HCT116 (cell line): ENCODE measurements at regions not wholly inside any gene's neighbourhood (a gene's known extent, or its start where the extent isn't known, plus 50 kb on each side); places are given as distances from the start of the nearest gene placed in this dataset.

ENCODE experiments used
- ATAC-seq: fragments of 200-7000 bp; cut with Tn5 transposase; 2 replicates; pipeline ENCODE4 v1.9.1; 2020; ENCODE audit warnings: mild to moderate bottlenecking, moderate library complexity
- BruUV-seq: library from RNA; stranded (reverse); fragments of 400-500 nt; replicated peaks from 2 replicates; lab custom pipeline; 2021; lab: Mats Ljungman, UMichigan
- CTCF ChIA-PET: fragments of 300-600 bp; sonication (Branson Sonifier 250); formaldehyde crosslinking; loops from one replicate; lab custom pipeline; 2021; ENCODE audit warnings: antibody characterized with exemption; lab: Charles Lee
- POLR2A ChIA-PET: fragments of 300-600, 350-600 bp; sonication (Branson Sonifier 250); formaldehyde crosslinking; loops from one replicate; lab custom pipeline; 2021; ENCODE audit warnings: antibody characterized with exemption; lab: Charles Lee
- RAD21 ChIA-PET, 2 experiments: fragments of 300-600 bp; sonication (Branson Sonifier 250); formaldehyde crosslinking; loops; one replicate each; lab custom pipeline; 2023; ENCODE audit warnings: low total read pairs in 2 of 2; ENCODE audit not compliant: uncharacterized antibody in 2 of 2, unreplicated experiment in 2 of 2, low non-redundant PET in 1 of 2; lab: Charles Lee
- DNase-seq: peaks from one replicate; pipeline ENCODE4 v3.0.0-alpha.2; 2010; ENCODE audit warnings: low read depth, low spot score
- H2AFZ ChIP-seq: fragments of 200-600 bp; shearing (Covaris generic), sonication (generic); 2 replicates; pipeline ENCODE4 v1.6.1; 2017; ENCODE audit warnings: low read depth, mixed run types, mixed read lengths, antibody characterized with exemption, low read length; ENCODE audit not compliant: poor library complexity, severe bottlenecking
- H3K27ac ChIP-seq: 2 replicates; pipeline ENCODE4 v1.5.1; 2012; ENCODE audit warnings: low read depth, low read length
- H3K27me3 ChIP-seq: fragments of 200-600 bp; sonication (generic); 2 replicates; pipeline ENCODE4 v1.6.1; 2016; ENCODE audit warnings: mixed run types, low read length, mixed read lengths; ENCODE audit not compliant: insufficient read depth
- H3K36me3 ChIP-seq, 2 experiments: fragments of 200-500 bp in 1 of 2; fragments of 200-600 bp in 1 of 2; sonication (Bioruptor generic) in 1 of 2; sonication (generic) in 1 of 2; 2 replicates each; pipeline versions ENCODE4 v1.5.1 to v1.6.1; 2014 to 2016; ENCODE audit warnings: low read length in 2 of 2, inconsistent platforms in 1 of 2, mixed read lengths in 1 of 2, mixed run types in 1 of 2; ENCODE audit not compliant: insufficient read depth in 2 of 2, control insufficient read depth in 1 of 2
- H3K4me1 ChIP-seq, 2 experiments: fragments of 200-600 bp in 1 of 2; sonication (generic) in 1 of 2; 2 replicates each; pipeline versions ENCODE4 v1.5.1 to v1.6.1; 2012 to 2017; ENCODE audit warnings: low read length in 2 of 2, inconsistent platforms in 1 of 2, mild to moderate bottlenecking in 1 of 2, mixed read lengths in 1 of 2, mixed run types in 1 of 2, moderate library complexity in 1 of 2; ENCODE audit not compliant: insufficient read depth in 2 of 2, control insufficient read depth in 1 of 2
- H3K4me2 ChIP-seq: fragments of 200-600 bp; sonication (generic); 2 replicates; pipeline ENCODE4 v1.6.1; 2017; ENCODE audit warnings: mixed run types, low read length, mixed read lengths
- H3K4me3 ChIP-seq, 2 experiments: fragments of 200-600 bp in 1 of 2; sonication (generic) in 1 of 2; replicated peaks in 1 of 2; 2 replicates each; pipeline ENCODE4 v1.5.1; 2011 to 2016; ENCODE audit warnings: low read length in 2 of 2, control low read depth in 1 of 2, low read depth in 1 of 2, mild to moderate bottlenecking in 1 of 2, mixed read lengths in 1 of 2, mixed run types in 1 of 2
- H3K79me2 ChIP-seq: fragments of 200-600 bp; sonication (generic); 2 replicates; pipeline ENCODE4 v1.6.1; 2017; ENCODE audit warnings: mild to moderate bottlenecking, mixed run types, low read length, moderate library complexity, mixed read lengths; ENCODE audit not compliant: insufficient read depth
- H3K9ac ChIP-seq: fragments of 200-600 bp; sonication (generic); 2 replicates; pipeline ENCODE4 v1.6.1; 2016; ENCODE audit warnings: low read length, mixed read lengths
- H3K9me2 ChIP-seq: fragments of 200-600 bp; sonication (generic), shearing (Covaris generic); 2 replicates; pipeline ENCODE4 v1.6.1; 2017; ENCODE audit warnings: mixed run types, mild to moderate bottlenecking, moderate library complexity; ENCODE audit not compliant: insufficient read depth
- H3K9me3 ChIP-seq, 2 experiments: fragments of 200-500 bp in 1 of 2; fragments of 200-600 bp in 1 of 2; sonication (Bioruptor generic) in 1 of 2; sonication (generic) in 1 of 2; 2 replicates each; pipeline ENCODE4 v1.6.1; 2014 to 2017; ENCODE audit warnings: low read length in 2 of 2, mixed read lengths in 2 of 2, inconsistent platforms in 1 of 2, low read depth in 1 of 2, mild to moderate bottlenecking in 1 of 2, mixed run types in 1 of 2, moderate library complexity in 1 of 2; ENCODE audit not compliant: control insufficient read depth in 1 of 2, insufficient read depth in 1 of 2
- H4K20me1 ChIP-seq: fragments of 200-600 bp; sonication (generic), shearing (Covaris generic); 2 replicates; pipeline ENCODE4 v1.6.1; 2017; ENCODE audit warnings: mixed run types, mild to moderate bottlenecking, moderate library complexity; ENCODE audit not compliant: insufficient read depth
- CBX3 ChIP-seq: IDR thresholded peaks from 2 replicates; pipeline ENCODE4 v1.6.1; 2012; ENCODE audit warnings: low read depth
- CTCF ChIP-seq, 3 experiments: fragments of 200-600 bp in 1 of 3; sonication (generic) in 1 of 3; IDR thresholded peaks in 2 of 3; conservative IDR thresholded peaks in 1 of 3; 2 replicates each; pipeline ENCODE4 v1.5.1; 2012 to 2017; ENCODE audit warnings: low read depth in 2 of 3, low read length in 2 of 3, antibody characterized with exemption in 1 of 3, borderline replicate concordance in 1 of 3, control low read depth in 1 of 3, mild to moderate bottlenecking in 1 of 3, mixed read lengths in 1 of 3, mixed run types in 1 of 3, moderate library complexity in 1 of 3; ENCODE audit not compliant: insufficient read depth in 1 of 3
- EGR1 ChIP-seq: IDR thresholded peaks from 2 replicates; pipeline ENCODE4 v1.6.1; 2012; ENCODE audit warnings: low read depth
- EZH2 ChIP-seq: fragments of 200-600 bp; sonication (generic); IDR thresholded peaks from 2 replicates; pipeline ENCODE4 v1.6.1; 2017; ENCODE audit warnings: antibody characterized with exemption, mixed run types
- EZH2phosphoT487 ChIP-seq: fragments of 200-600 bp; IDR thresholded peaks from 2 replicates; pipeline ENCODE4 v1.6.1; 2018; ENCODE audit warnings: antibody characterized with exemption, borderline replicate concordance
- FOSL1 ChIP-seq: IDR thresholded peaks from 2 replicates; pipeline ENCODE4 v1.6.1; 2012; ENCODE audit warnings: low read depth
- POLR2A ChIP-seq: IDR thresholded peaks from 2 replicates; pipeline ENCODE4 v1.7.0; 2011; ENCODE audit warnings: borderline replicate concordance; ENCODE audit not compliant: insufficient read depth, insufficient read length; ENCODE audit errors: extremely low read depth
- POLR2AphosphoS5 ChIP-seq: IDR thresholded peaks from 2 replicates; pipeline ENCODE4 v1.6.1; 2011; ENCODE audit warnings: mild to moderate bottlenecking, low read depth, low read length, moderate library complexity
- RAD21 ChIP-seq: IDR thresholded peaks from 2 replicates; pipeline ENCODE4 v1.6.1; 2012; ENCODE audit warnings: low read depth, mild to moderate bottlenecking
- SIN3A ChIP-seq: IDR thresholded peaks from 2 replicates; pipeline ENCODE4 v1.6.1; 2012; ENCODE audit warnings: low read depth
- SP1 ChIP-seq: IDR thresholded peaks from 2 replicates; pipeline ENCODE4 v1.6.1; 2012; ENCODE audit warnings: low read depth
- YY1 ChIP-seq: IDR thresholded peaks from 2 replicates; pipeline ENCODE4 v1.6.1; 2011; ENCODE audit warnings: low read length, low read depth, moderate library complexity, mild to moderate bottlenecking; ENCODE audit not compliant: insufficient replicate concordance; ENCODE audit errors: extremely low read depth
- ZBTB33 ChIP-seq: IDR thresholded peaks from 2 replicates; pipeline ENCODE4 v1.6.1; 2011; ENCODE audit warnings: mild to moderate bottlenecking, low read length, moderate library complexity; ENCODE audit not compliant: insufficient replicate concordance; ENCODE audit errors: extremely low read depth
- intact Hi-C: fragments of 100-400 bp; cut with micrococcal nuclease; formaldehyde crosslinking; loops from 2 replicates; pipeline ENCODE4 v1.10.0; 2022

GRCh38 chr10:65235846-65236245, 1690.0 kb upstream of the LRRTM3 start:
- Histone ChIP-seq H3K4me1 (no peaks in the 10 kb centered on the region), H3K9me2 (no peaks in the 10 kb centered on the region), H3K9me3 (no peaks in the 10 kb centered on the region), H2AFZ (no peak overlapping the region), H3K36me3 (no peaks in the 10 kb centered on the region), H3K27me3 (no peaks in the 10 kb centered on the region), H3K9ac (no peak overlapping the region), H3K4me3 (no peak overlapping the region), H3K27ac (no peak overlapping the region), H3K79me2 (no peaks in the 10 kb centered on the region), H3K4me2 (no peak overlapping the region), H4K20me1 (no peaks in the 10 kb centered on the region)
- ChIA-PET CTCF (no interaction called here), RAD21 (no interaction called here)
- intact Hi-C loops, result no loop called here
- no TSS peak for BruUV-seq
- ATAC-seq, result no peak
- TF ChIP-seq YY1 (no peak), SP1 (no peak), SIN3A (no peak)
- TF ChIP-seq, all 23 proteins: peak for 0
- POLR2A ChIA-PET, result no interaction called here
- no peak for DNase-seq

GRCh38 chr10:65265451-65265954, 1660.3 kb upstream of the LRRTM3 start:
- no TSS peak for BruUV-seq
- Histone ChIP-seq H3K27me3 (no peaks in the 10 kb centered on the region), H4K20me1 (no peaks in the 10 kb centered on the region), H3K9me2 (no peaks in the 10 kb centered on the region; the same call in 1 of the 2 replicates), H3K4me2 (no peak overlapping the region), H3K36me3 (no peaks in the 10 kb centered on the region), H3K27ac (no peak overlapping the region), H2AFZ (no peak overlapping the region), H3K4me1 (no peaks in the 10 kb centered on the region), H3K9ac (no peak overlapping the region), H3K79me2 (no peaks in the 10 kb centered on the region), H3K4me3 (no peak overlapping the region), H3K9me3 (no peaks in the 10 kb centered on the region)
- intact Hi-C loops, result no loop called here
- CTCF ChIA-PET, result no interaction called here
- DNase-seq (no peak), ATAC-seq (no peak)
- RAD21 ChIA-PET, result no interaction called here
- POLR2A ChIA-PET, result no interaction called here
- TF ChIP-seq CTCF (IDR thresholded peaks at IDR 0.05 in 2 of 3, conservative IDR thresholded peaks at IDR 0.05 in 1 of 3; ENCODE audit: borderline replicate concordance in 1 of 3, insufficient read depth in 1 of 3, low read depth in 2 of 3, low read length in 2 of 3) (no peak), EGR1 (no peak), POLR2AphosphoS5 (no peak), ZBTB33 (no peak), EZH2 (no peak), EZH2phosphoT487 (no peak), SIN3A (no peak), POLR2A (no peak), FOSL1 (no peak), SP1 (no peak), RAD21 (no peak), CBX3 (no peak)
